GM21390 (cell line): ENCODE measurements at regions not wholly inside any gene's neighbourhood (a gene's known extent, or its start where the extent isn't known, plus 50 kb on each side); places are given as distances from the start of the nearest gene placed in this dataset.

Source experiments
- ATAC-seq: cut with Tn5 transposase; IDR thresholded peaks from one replicate; pipeline ENCODE4 v1.9.1; 2021; ENCODE audit not compliant: unreplicated experiment

DNA sequence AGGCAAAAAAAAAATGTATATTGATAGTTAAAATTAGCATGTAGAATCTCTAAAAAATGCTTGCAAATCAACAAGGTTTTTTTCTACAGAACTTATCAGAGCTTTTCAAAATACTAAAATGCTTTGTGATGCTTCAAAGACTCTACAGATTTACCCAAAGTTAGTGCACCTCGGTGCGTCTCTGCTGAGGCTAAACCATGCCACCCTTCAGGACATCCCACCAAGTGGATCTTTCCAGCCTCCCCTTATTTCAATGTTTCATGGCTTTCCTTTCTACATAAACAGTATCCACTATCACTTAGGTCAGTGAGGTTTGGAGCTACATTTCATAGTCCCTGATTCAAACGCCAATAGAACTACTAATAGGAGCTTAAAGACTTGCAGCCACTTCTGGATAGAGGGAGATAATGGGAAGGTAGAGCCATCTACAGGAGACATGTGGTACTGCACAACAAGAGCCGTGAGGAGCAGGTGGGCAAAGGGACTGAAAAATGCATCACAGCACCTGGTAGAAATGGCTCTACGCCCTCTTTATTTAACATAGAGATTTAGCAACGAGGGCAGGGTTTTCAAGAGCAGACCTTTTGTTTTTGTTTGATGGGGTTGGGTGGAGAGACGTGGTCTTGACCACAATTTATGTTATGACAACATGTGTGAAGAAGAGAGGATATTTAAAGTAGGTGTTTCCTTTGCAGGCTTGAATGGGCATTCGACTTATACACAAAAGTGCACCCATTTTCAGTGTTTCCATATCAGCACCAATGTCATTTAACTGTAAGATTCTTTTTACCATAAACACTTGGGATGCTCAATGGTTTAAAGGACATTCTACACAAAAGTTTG lies 56.1 kb upstream of the SLC35G4 start:
- peak; percentile 73 for ATAC-seq

DNA sequence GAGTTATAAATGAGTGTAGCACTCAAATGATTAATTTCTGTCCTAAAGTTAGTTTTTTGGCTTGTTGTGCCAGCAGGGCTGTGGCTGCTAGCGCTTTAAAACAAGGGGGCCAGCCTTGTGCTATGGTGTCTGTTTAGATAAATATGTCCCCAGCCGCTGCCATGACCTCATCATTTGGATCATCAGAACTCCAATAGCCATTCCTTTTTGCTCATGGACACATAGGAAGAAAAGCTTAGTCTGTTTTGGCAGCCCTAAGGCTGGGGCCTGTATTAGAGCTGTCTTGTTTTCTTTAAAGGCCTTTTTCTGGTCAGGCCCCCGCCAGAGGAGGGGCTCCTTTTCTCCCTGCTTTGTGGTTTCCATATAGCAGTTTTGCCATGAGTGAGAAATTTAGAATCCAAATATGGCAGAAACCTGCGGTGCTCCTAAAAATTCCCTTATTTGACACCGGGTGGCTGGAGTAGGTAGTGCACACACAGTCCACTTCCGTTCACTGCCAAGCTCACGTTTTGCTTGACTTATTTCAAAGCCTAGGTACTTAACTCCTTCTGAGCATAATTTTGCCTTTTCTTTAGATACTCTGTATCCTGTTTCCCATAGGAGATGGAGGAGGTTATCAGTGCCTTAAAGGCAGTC lies 60.4 kb upstream of the SLC35G4 start:
- no peak for ATAC-seq

DNA sequence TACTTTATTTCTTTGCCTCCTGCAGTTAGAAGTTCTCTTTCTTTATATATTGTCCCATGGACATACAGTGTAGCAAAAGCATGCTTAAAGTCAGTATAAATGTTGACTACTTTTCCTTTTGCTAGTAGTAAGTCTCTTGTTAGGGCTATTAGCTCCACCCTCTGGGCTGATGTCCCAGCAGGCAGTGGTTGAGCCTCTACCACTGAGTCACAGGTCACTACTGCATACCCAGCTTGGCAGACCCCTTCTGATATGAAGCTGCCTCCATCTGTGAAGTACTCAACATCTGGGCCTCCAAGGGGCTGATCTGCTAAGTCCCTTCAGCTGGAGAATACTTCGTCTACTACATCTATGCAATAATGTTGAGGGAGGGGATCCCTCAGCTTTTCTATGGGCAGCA lies 61.0 kb upstream of the SLC35G4 start:
- ATAC-seq = no peak

DNA sequence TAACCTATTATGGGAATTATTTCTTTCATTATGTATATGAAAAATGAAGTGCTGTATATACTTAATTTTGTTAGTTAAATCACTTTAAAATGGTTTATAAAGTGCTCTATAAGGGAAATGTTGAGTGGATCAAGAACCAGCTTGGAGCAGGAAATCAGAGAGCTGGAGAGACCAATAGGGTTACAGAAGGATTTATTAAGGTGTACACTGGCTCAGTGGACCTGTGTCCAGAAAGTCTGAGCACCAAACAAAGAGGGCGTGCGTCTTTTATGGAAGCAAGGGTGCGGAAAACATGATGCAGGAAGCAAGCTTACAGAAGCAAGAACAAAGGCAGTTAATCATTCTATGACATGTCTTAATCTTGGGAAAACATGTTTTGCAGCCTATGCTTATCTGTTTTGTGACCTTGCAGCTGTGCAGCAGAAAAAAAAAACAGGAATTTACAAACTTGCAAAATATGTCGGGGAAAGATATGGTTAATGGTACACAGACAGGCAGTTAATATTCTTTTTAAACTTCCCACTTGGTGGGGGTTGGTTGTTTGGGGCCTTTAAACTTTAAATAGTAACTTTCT lies 65.2 kb upstream of the SLC35G4 start:
- no peak for ATAC-seq

DNA sequence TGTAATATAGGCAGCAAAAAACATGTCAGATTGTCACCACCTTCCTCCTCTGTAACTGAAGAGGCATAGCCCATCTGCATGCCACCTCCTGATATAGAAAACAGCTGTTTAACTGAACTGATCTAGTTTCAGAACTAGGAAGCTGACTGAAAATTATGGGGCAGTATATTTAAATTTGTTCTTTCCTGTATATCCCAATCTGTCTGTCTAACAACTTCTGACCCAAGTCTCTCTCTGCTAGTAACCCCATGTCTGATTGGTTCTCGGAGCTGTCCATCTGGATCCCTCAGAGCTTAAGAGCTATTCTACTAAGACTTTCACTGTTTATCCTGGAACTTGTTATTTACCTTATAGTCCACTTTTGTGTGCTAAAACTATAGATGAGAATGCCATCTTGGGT lies 68.2 kb upstream of the SLC35G4 start:
- ATAC-seq = no peak

- no peak for ATAC-seq
These were observed 75.4 kb upstream of the SLC35G4 start for GRCh38 chr18:11533942-11534496.

DNA sequence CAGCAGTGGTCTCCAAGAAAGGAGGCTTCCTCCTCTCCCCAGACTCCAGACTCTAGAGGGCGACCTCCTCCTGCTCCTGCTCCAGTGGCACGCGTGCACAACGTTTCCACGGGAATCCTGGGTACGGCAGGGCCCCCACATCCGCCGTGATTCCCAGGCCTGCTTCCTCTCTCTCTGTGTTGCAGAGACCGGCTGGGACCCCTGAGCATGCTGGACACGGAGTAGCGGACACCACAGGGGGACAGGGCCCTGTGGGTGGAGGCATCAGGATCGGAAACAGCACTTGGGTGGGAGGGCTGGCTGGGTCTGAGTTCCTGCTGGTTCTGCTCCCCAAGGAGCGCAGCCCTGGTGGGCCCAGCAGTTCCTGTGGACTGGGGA lies 75.9 kb upstream of the SLC35G4 start:
- no peak for ATAC-seq

- no peak for ATAC-seq
These were observed 76.5 kb upstream of the SLC35G4 start for GRCh38 chr18:11532758-11533512.

GRCh38 chr18:11529081-11529480 lies 80.3 kb upstream of the SLC35G4 start:
- ATAC-seq = no peak

- ATAC-seq = no peak
These were observed 82.7 kb upstream of the SLC35G4 start for GRCh38 chr18:11526675-11527074.

- no peak for ATAC-seq
These were observed 85.6 kb upstream of the SLC35G4 start for GRCh38 chr18:11523804-11524203.

DNA sequence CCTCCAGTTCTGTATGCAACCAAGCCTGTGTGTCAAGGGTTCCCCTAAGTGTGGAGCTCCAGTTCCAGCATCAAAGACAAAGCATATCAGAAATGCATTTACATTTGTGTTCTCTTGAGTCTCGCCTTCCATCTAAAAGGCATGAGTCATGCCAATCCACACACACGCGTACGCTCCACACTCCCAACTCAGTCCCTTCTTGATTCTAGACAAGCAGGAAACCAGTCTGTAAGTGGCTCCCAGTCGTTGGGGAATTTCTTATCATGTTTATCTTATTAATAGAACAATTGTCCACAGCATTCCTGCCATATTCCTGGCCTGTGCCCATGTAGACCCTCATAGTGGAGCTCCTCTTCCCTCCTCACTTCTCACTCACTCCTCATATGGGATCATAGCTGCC lies 86.4 kb upstream of the SLC35G4 start:
- ATAC-seq = no peak

DNA sequence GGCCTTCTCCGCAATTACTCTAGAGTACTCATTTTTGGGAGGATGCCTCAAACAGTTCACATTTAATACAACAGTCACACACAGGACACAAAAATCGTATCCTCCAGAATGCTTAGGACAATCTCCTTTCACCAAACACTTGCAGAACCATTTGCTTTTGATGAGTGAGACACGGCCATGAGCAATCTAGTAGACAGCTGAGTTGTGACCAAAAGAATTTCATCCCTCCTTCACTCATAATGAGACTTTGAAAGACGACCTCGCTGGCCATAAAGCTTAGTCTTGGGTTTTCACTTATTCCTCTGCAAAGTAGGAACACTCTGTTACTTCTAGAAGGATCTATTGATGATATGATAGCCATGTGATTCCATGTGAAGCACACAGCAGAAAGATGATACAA lies 87.5 kb upstream of the SLC35G4 start:
- no peak for ATAC-seq

DNA sequence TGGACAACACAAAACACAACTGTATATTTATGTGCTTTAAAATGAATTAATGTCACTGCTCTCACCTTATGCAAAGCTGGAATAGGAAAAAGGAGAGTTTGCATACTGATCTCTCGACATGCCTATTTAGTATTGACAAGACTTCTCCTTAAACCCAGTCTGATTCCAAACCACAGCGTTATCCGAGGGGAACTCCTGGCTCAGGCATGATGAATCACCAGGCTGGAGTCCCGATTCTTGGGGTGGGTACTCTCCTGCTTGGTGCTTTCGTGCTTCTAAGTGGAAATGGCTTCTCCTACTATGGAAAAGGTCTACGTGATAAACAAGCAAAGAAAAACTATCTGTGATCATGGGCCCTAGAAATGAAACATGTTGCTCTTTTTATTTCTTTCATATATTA lies 88.9 kb upstream of the SLC35G4 start:
- no peak for ATAC-seq

GRCh38 chr18:11518788-11519685 lies 90.4 kb upstream of the SLC35G4 start:
- ATAC-seq = peak; percentile 78

DNA sequence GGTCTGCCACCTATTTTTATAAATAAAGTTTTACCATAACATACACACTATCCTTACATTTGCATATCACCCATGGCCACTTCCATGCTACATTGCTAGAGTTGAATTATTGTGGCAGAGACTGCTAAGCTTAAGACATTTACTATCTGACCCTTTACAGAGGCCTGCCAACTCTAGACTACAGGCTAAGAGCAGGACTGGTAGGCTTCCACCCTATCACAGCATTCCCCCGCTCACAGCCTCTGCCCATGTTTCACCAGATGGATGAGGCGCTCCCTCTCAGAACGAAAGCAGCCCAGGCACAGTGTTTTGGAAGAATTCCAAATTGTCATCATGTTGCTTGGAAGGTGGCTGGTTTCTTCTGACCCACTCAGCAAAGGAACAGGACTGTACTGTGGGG lies 91.7 kb upstream of the SLC35G4 start:
- ATAC-seq = no peak

DNA sequence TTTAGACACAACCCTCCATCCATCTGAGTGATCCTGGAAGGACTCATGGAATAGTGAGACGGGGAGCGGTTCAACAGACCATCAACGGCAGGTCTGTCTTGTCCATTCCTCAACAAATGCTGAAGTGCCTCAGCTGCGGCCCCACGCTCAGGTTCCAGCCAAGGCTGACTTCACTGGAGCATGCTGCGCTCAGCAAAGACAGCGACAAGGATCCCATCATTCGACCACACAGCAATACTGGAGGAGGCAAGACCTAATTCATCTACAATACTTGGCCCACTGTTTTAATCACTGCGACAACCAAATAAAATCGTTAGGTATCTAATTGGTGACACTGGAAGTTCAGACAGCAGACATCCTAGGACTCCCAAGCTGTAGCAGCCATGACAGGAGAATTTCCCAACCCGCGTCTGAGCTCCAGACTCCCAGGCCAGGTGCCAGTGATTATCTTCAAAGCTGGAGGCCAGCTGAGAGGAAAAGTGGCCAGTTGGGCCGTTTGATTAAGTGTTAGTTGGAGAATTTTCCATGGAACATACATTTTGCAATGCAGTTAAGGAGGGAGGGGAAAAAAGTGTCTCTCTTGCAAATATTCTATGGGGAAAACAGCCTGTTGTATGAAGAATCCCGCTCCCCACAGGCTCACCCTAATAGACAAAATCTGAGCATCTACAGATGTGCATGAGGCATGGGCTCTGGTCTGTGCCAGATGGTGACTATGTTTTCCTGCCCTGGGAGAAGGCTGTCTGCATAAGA lies 92.5 kb upstream of the SLC35G4 start:
- ATAC-seq = no peak

DNA sequence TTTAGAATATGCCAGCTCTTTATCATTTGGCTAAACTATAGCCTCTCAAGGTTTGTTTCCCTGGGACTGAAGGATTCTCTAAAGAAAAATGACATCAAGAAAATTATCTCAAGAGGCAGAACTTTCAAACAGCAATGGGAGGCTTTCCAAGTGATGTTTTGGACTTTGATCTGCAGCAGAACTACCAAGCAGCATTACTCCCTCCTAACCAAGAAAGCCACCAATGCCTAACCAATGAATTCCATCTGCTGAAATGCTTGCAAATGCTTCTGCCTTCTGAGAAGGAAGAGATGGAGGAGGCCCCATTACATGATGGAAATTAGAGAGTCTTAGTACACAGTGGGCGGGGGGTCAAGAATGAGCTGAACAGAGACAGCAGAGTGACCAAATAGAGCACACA lies 95.1 kb upstream of the SLC35G4 start:
- ATAC-seq = no peak
